Pancreas (tissue), 10 donors: ENCODE measurements at regions not wholly inside any gene's neighbourhood (a gene's known extent, or its start where the extent isn't known, plus 50 kb on each side); places are given as distances from the start of the nearest gene placed in this dataset.

ENCODE experiments used
- ATAC-seq, 4 donors: fragments of 200-7000 bp; cut with Tn5 transposase; one replicate each; pipeline versions ENCODE4 v1.8.0 to v1.9.1; 2020; ENCODE audit warnings: mild to moderate bottlenecking in 4 of 4, moderate library complexity in 4 of 4
- DNase-seq, 6 donors: peaks; one replicate each; pipeline ENCODE4 v3.0.0-alpha.2; 2020
- FAIRE-seq: peaks from 2 replicates; lab custom pipeline; 2012; peaks lifted over from hg19 to GRCh38; lab: Jason Lieb, UNC
- H3K27ac ChIP-seq, 4 donors: fragments of 200-600 bp; sonication (generic); 1 replicate in 3 of 4; 2 replicates in 1 of 4; pipeline versions ENCODE4 v1.5.0 to v1.8.0; 2020
- H3K27me3 ChIP-seq, 4 donors: fragments of 200-600 bp; one replicate each; pipeline ENCODE4 v1.8.0; 2021
- H3K36me3 ChIP-seq, 3 donors: fragments of 200-600 bp; sonication (generic) in 1 of 3; one replicate each; pipeline versions ENCODE4 v1.5.0 to v1.8.0; 2020 to 2021
- H3K4me1 ChIP-seq, 3 donors: fragments of 200-600 bp; one replicate each; pipeline ENCODE4 v1.8.0; 2021
- H3K4me3 ChIP-seq, 4 donors: fragments of 200-600 bp; sonication (generic) in 2 of 4; one replicate each; pipeline versions ENCODE4 v1.5.0 to v1.8.0; 2020 to 2021
- H3K9me3 ChIP-seq, 4 donors: fragments of 200-600 bp; one replicate each; pipeline ENCODE4 v1.8.0; 2021
- CTCF ChIP-seq, 4 donors: fragments of 200-600 bp; sonication (generic) in 3 of 4; IDR thresholded peaks; one replicate each; pipeline versions ENCODE4 v1.5.0 to v1.8.0; 2021; ENCODE audit warnings: antibody characterized with exemption in 4 of 4
- WGBS, 2 donors: extraction: QIAGEN DNeasy Blood & Tissue Kit; methylation state at CpG; one replicate each; pipeline ENCODE4 v1.1.7; 2013; 5-methylcytosine and 5-hydroxymethylcytosine counted together
- intact Hi-C, 3 donors: fragments of 100-400 bp; cut with DNase I; formaldehyde crosslinking; loops; one replicate each; pipeline versions ENCODE4 v1.11.1 to v1.14.2; 2022
- donor health status: healthy with polysubstance abuse.
- donor health status: DM: no; HTN: no; CAD: no; lungs with moderate emphysema.
- donor health status: DM: no; HTN: no; CAD: no.
- donor health status: control.
- donor health status: control.
- donor health status: Bipolar disorder and iron deficiency.
- donor health status: DM: yes; HTN: yes; CAD: no.
- donor health status: DM: no; HTN: no; CAD: no.
- donor health status: DM: no; HTN: no; CAD: no.
- donor health status: DM: yes; HTN: yes; CAD: no.

- FAIRE-seq (no peak), ATAC-seq (peak in 3 of 4 donors; percentile 41 to 63 (median 47)), DNase-seq (no peak)
- intact Hi-C loops = loop anchor here in 1 of 3 donors (10.0 kb wide), 1 partner anchor 243 kb away; the partner anchor contains the start of gene CABLES1
- no peaks in the 10 kb centered on the region for H3K36me3 ChIP-seq
- no peak for TF ChIP-seq CTCF (IDR thresholded peaks at IDR 0.05)
- no peaks in the 10 kb centered on the region for H3K27me3 ChIP-seq
- H3K27ac ChIP-seq = no peak overlapping the region
- no peaks in the 10 kb centered on the region for H3K4me1 ChIP-seq
- no peak overlapping the region for H3K4me3 ChIP-seq
- H3K9me3 ChIP-seq = no peaks in the 10 kb centered on the region
- WGBS, 2 donors = 74 to 77% methylated on average over 3 of the region's 3 CpGs
Measured at GRCh38 chr18:23377669-23378301, 75.3 kb upstream of the RIOK3 start.

GRCh38 chr18:23378302-23378686 lies 74.8 kb upstream of the RIOK3 start:
- H3K4me1 ChIP-seq = no peaks in the 10 kb centered on the region
- H3K4me3 ChIP-seq = no peak overlapping the region
- H3K36me3 ChIP-seq = no peaks in the 10 kb centered on the region
- no peak for TF ChIP-seq CTCF (IDR thresholded peaks at IDR 0.05)
- ATAC-seq (peak in 2 of 4 donors; percentile 9 to 21), DNase-seq (no peak), FAIRE-seq (no peak)
- no peak overlapping the region for H3K27ac ChIP-seq
- no peaks in the 10 kb centered on the region for H3K9me3 ChIP-seq
- H3K27me3 ChIP-seq = no peaks in the 10 kb centered on the region
- WGBS, 2 donors = 89 to 91% methylated on average over 2 of the region's 2 CpGs
- intact Hi-C loops = loop anchor here in 1 of 3 donors (10.0 kb wide), 1 partner anchor 243 kb away; the partner anchor contains the start of gene CABLES1

DNA sequence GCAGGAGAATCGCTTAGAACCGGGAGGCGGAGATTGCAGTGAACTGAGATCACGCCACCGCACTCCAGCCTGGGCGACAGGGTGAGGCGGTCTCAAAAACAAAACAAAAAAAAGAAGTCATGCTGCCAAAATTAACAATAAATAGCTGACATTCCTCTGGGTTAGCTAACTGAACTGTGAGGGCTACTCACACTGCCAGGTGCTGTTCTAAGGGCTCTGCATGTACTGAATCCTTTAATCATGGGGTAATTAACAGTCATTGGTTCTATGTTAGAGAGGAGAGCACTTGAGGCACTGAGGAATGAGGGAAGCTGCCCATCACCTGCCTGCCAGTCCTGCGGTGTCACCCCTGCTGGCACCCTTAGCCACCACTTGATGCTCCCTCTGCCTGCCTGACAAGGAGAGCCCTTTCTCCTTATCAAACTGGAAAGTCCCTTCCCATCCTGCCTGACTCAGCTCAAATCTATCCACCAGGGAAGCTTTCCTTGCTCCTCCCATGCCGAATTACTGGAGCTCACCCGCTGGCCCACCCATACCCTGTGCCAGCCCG lies 73.0 kb upstream of the RIOK3 start:
- H3K27ac ChIP-seq = no peak overlapping the region
- ATAC-seq (peak in 3 of 4 donors; percentile 10 to 50 (median 25)), FAIRE-seq (no peak), DNase-seq (no peak)
- H3K27me3 ChIP-seq = no peaks in the 10 kb centered on the region
- H3K4me1 ChIP-seq = no peaks in the 10 kb centered on the region
- no peaks in the 10 kb centered on the region for H3K36me3 ChIP-seq
- no peak overlapping the region for H3K4me3 ChIP-seq
- no peak for TF ChIP-seq CTCF (IDR thresholded peaks at IDR 0.05)
- WGBS, 2 donors = 83 to 84% methylated on average over 11 of the region's 11 CpGs
- intact Hi-C loops = loop anchor here in 1 of 3 donors (10.0 kb wide), 2 partner anchors 255 to 355 kb away; no protein-coding TSS in a partner anchor
- H3K9me3 ChIP-seq = no peaks in the 10 kb centered on the region

- no peak overlapping the region for H3K27ac ChIP-seq
- no peak overlapping the region for H3K4me3 ChIP-seq
- TF ChIP-seq CTCF (IDR thresholded peaks at IDR 0.05) = no peak
- H3K27me3 ChIP-seq = no peaks in the 10 kb centered on the region
- no peak for DNase-seq
- no peak for FAIRE-seq
- no peaks in the 10 kb centered on the region for H3K4me1 ChIP-seq
- 90 to 96% methylated on average over 2 of the region's 2 CpGs for WGBS, 2 donors
- H3K9me3 ChIP-seq = no peaks in the 10 kb centered on the region
- no peak for ATAC-seq
- intact Hi-C loops = loop anchor here in 1 of 3 donors (10.0 kb wide), 2 partner anchors 256 to 356 kb away; no protein-coding TSS in a partner anchor
- no peaks in the 10 kb centered on the region for H3K36me3 ChIP-seq
Measured at GRCh38 chr18:23380817-23381216, 72.3 kb upstream of the RIOK3 start.

DNA sequence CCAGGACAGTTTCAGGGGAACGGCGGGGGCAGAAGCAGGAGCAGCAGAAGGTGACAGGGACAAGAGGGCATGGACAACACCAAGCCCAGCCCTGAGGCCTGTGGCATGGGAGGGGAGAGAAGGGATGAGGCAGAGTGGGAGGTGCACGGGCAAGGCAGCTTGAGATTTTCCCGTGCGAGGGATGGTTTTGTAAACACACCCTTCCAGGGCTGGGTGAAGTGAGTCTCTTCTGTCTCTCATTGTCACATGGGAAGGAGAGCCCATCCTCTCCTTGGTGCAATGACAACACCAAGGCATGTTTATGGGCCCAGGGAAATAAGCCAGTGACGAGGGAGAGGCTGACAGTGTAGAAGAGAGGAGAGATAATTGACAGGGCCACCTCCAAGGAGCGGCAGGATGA lies 69.6 kb upstream of the RIOK3 start:
- no peak for TF ChIP-seq CTCF (IDR thresholded peaks at IDR 0.05)
- 78 to 82% methylated on average over 7 of the region's 7 CpGs for WGBS, 2 donors
- Histone ChIP-seq H3K4me1 (no peaks in the 10 kb centered on the region), H3K36me3 (no peaks in the 10 kb centered on the region), H3K27me3 (no peaks in the 10 kb centered on the region), H3K4me3 (no peak overlapping the region), H3K9me3 (no peaks in the 10 kb centered on the region), H3K27ac (no peak overlapping the region)
- no peak for DNase-seq
- intact Hi-C loops = loop anchor here in 1 of 3 donors (10.0 kb wide), 2 partner anchors 259 to 359 kb away; no protein-coding TSS in a partner anchor
- ATAC-seq = no peak
- FAIRE-seq = no peak
